ENCODE measurements at regions not wholly inside any gene's neighbourhood (a gene's known extent, or its start where the extent isn't known, plus 50 kb on each side); places are given as distances from the start of the nearest gene placed in this dataset.

DNA sequence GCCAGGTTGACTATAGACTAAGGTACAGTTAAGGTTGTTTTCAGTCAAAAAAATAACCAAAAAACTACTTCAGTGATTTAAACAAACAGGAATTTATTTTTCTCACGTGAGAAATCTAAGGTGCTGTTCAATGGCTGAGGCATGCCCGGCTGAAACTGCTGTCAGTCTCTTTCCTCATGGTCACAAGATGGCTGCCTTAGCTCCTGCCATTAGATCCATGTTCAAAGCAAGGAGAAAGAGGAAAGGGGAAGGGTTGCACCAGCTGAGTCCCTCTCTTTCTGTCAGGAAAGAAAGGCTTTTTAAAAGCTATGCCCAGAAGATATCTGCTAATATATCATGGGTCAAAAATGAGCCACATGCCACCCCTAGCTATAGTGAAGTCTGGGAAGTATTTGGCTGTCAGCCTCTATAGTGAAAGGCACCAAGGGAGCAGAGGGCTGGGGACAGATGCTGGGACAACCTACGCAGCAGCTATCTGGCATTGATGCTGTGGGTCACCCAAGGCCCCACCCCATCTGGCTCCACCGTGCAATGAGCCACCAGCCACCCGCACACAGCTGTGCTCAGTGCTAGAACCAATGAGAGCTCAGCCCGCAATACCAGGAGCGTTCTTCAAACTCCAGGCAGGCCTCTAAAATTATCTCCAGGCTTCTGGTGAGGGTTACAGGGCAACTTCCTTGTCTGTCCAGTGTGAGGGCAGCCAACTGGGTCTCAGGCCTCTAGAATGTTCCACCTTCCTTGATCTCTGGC lies 64.7 kb upstream of the GATA2 start:
- no peak for TF ChIP-seq EZH2 (IDR thresholded peaks at IDR 0.05; ENCODE audit: insufficient read depth, poor library complexity, severe bottlenecking)
- TF ChIP-seq EZH2phosphoT487 (IDR thresholded peaks at IDR 0.05; ENCODE audit: insufficient read depth, low read depth) = no peak

All from GM23248 (cell line).